Endothelial cell of umbilical vein (primary cell): ENCODE measurements at regions not wholly inside any gene's neighbourhood (a gene's known extent, or its start where the extent isn't known, plus 50 kb on each side); places are given as distances from the start of the nearest gene placed in this dataset.
"Not testable (repeated sequence)": the region's sequence is repeated elsewhere in the genome, so short reads cannot be mapped to it uniquely, and the experiment has no call there.

Source experiments
- BruUV-seq: library from RNA; stranded (reverse); fragments of 400-500 nt; replicated peaks from 2 replicates; lab custom pipeline; 2021; lab: Mats Ljungman, UMichigan
- CTCF ChIA-PET: fragments of 300-600, 350-600 bp; sonication (Branson Sonifier 250); formaldehyde crosslinking; loops from one replicate; lab custom pipeline; 2021; ENCODE audit warnings: antibody characterized with exemption, inconsistent platforms; lab: Charles Lee
- POLR2A ChIA-PET: fragments of 300-600, 350-600 bp; sonication (Branson Sonifier 250); formaldehyde crosslinking; loops from one replicate; lab custom pipeline; 2021; ENCODE audit warnings: antibody characterized with exemption, inconsistent platforms; lab: Charles Lee
- DNase-seq: peaks from one replicate; pipeline ENCODE4 v3.0.0-alpha.2; 2011; ENCODE audit warnings: low read depth, low spot score
- FAIRE-seq: peaks from 2 replicates; lab custom pipeline; 2011; peaks lifted over from hg19 to GRCh38; lab: Jason Lieb, UNC
- H2AFZ ChIP-seq: 2 replicates; pipeline ENCODE4 v1.6.0; 2012; ENCODE audit warnings: low read depth, low read length, control low read depth, inconsistent platforms
- H3K27ac ChIP-seq: 2 replicates; pipeline ENCODE4 v1.5.1; 2011; ENCODE audit warnings: low read depth, mild to moderate bottlenecking, control low read depth, low read length, moderate library complexity; ENCODE audit not compliant: insufficient read depth
- H3K27me3 ChIP-seq, 2 experiments: 2 replicates each; pipeline versions ENCODE4 v1.6.0 to v1.6.1; 2011; ENCODE audit warnings: low read length in 2 of 2, mixed read lengths in 1 of 2; ENCODE audit not compliant: control insufficient read depth in 2 of 2, insufficient read depth in 2 of 2
- H3K36me3 ChIP-seq, 2 experiments: 2 replicates in 1 of 2; 3 replicates in 1 of 2; pipeline ENCODE4 v1.5.1; 2011; ENCODE audit warnings: low read length in 2 of 2, mild to moderate bottlenecking in 1 of 2, moderate library complexity in 1 of 2; ENCODE audit not compliant: control insufficient read depth in 2 of 2, insufficient read depth in 2 of 2; ENCODE audit errors: extremely low read depth in 1 of 2
- H3K4me1 ChIP-seq: 3 replicates; pipeline ENCODE4 v1.5.1; 2011; ENCODE audit warnings: mild to moderate bottlenecking, low read length; ENCODE audit not compliant: control insufficient read depth, insufficient read depth; ENCODE audit errors: extremely low read depth
- H3K4me2 ChIP-seq: 2 replicates; pipeline ENCODE4 v1.6.1; 2011; ENCODE audit warnings: low read length, control low read depth, mixed read lengths; ENCODE audit not compliant: insufficient read depth
- H3K4me3 ChIP-seq, 3 experiments: fragments of 200-600 bp in 1 of 3; sonication (generic), shearing (Covaris generic) in 1 of 3; replicated peaks in 1 of 3; 2 replicates each; pipeline ENCODE4 v1.5.1; 2011 to 2016; ENCODE audit warnings: control low read depth in 3 of 3, low read length in 3 of 3, mild to moderate bottlenecking in 2 of 3, inconsistent platforms in 1 of 3, low read depth in 1 of 3, moderate library complexity in 1 of 3; ENCODE audit not compliant: insufficient read depth in 1 of 3
- H3K79me2 ChIP-seq: 2 replicates; pipeline ENCODE4 v1.6.0; 2012; ENCODE audit warnings: low read length, inconsistent platforms; ENCODE audit not compliant: control insufficient read depth, insufficient read depth
- H3K9ac ChIP-seq: replicated peaks from 2 replicates; pipeline ENCODE3; 2011; ENCODE audit warnings: low read length, control low read depth; ENCODE audit not compliant: insufficient read depth; ENCODE audit errors: extremely low read depth
- H3K9me1 ChIP-seq: replicated peaks from 3 replicates; pipeline ENCODE4 v1.6.0; 2011; ENCODE audit warnings: mild to moderate bottlenecking, low read length; ENCODE audit not compliant: control insufficient read depth, insufficient read depth; ENCODE audit errors: extremely low read depth
- H3K9me3 ChIP-seq: replicated peaks from 2 replicates; pipeline ENCODE4 v1.5.1; 2012; ENCODE audit warnings: low read length, inconsistent platforms; ENCODE audit not compliant: control insufficient read depth, insufficient read depth
- H4K20me1 ChIP-seq: replicated peaks from 2 replicates; pipeline ENCODE3; 2011; ENCODE audit warnings: mild to moderate bottlenecking, low read length; ENCODE audit not compliant: control insufficient read depth, insufficient read depth; ENCODE audit errors: extremely low read depth
- CTCF ChIP-seq, 2 donors: IDR thresholded peaks; 1 replicate in 1 of 2; 2 replicates in 1 of 2; pipeline ENCODE4 v1.5.1; 2011; ENCODE audit warnings: low read length in 2 of 2, mild to moderate bottlenecking in 2 of 2, moderate library complexity in 2 of 2, control low read depth in 1 of 2, inconsistent platforms in 1 of 2, low read depth in 1 of 2; ENCODE audit not compliant: insufficient read depth in 1 of 2; ENCODE audit errors: extremely low read depth in 1 of 2
- EZH2 ChIP-seq: IDR thresholded peaks from 2 replicates; pipeline ENCODE4 v1.6.1; 2012; ENCODE audit warnings: borderline replicate concordance, low read depth, mild to moderate bottlenecking, moderate library complexity, low read length, inconsistent platforms; ENCODE audit not compliant: severe bottlenecking
- FOS ChIP-seq: IDR thresholded peaks from 2 replicates; pipeline ENCODE4 v1.6.1; 2011; ENCODE audit warnings: mild to moderate bottlenecking, low read length, moderate library complexity, borderline replicate concordance; ENCODE audit not compliant: insufficient read depth
- GATA2 ChIP-seq: IDR thresholded peaks from 2 replicates; pipeline ENCODE4 v1.7.0; 2011; ENCODE audit warnings: low read depth, mild to moderate bottlenecking, moderate library complexity, mixed read lengths, low read length; ENCODE audit not compliant: insufficient read length, insufficient read depth
- JUN ChIP-seq: IDR thresholded peaks from 2 replicates; pipeline ENCODE4 v1.6.1; 2011; ENCODE audit warnings: borderline replicate concordance, low read depth; ENCODE audit not compliant: insufficient read length, insufficient read depth
- MAX ChIP-seq: IDR thresholded peaks from 2 replicates; pipeline ENCODE4 v1.6.1; 2011; ENCODE audit not compliant: insufficient read depth, insufficient read length
- MYC ChIP-seq: IDR thresholded peaks from one replicate; pipeline ENCODE4 v1.6.1; 2011; ENCODE audit warnings: mild to moderate bottlenecking, low read depth, low read length
- POLR2A ChIP-seq: IDR thresholded peaks from 2 replicates; pipeline ENCODE4 v1.6.1; 2012; ENCODE audit warnings: low read depth, mild to moderate bottlenecking, control low read depth, low read length
- POLR2AphosphoS5 ChIP-seq: IDR thresholded peaks from 2 replicates; pipeline ENCODE4 v1.6.1; 2012; ENCODE audit warnings: low read depth, mild to moderate bottlenecking, control low read depth, low read length, moderate library complexity; ENCODE audit not compliant: insufficient read depth
- dilution Hi-C: fragments of 300-500 bp; cut with MboI; formaldehyde crosslinking; loops from one replicate; pipeline ENCODE4 v1.15.0; 2019; ENCODE audit warnings: low sequenced_read_pairs; ENCODE audit not compliant: extremely low pct_ligation_motif_present
- intact Hi-C: fragments of 100-400 bp; cut with micrococcal nuclease; formaldehyde crosslinking; loops from one replicate; pipeline ENCODE4 v1.10.0; 2022

- BruUV-seq, DNase-seq, H3K9me1 ChIP-seq, H3K4me3 ChIP-seq, H3K27me3 ChIP-seq, FAIRE-seq, H2AFZ ChIP-seq, intact Hi-C loops, H3K4me2 ChIP-seq, H3K27ac ChIP-seq, dilution Hi-C loops, H3K79me2 ChIP-seq, H3K4me1 ChIP-seq, H4K20me1 ChIP-seq, POLR2A ChIA-PET, H3K36me3 ChIP-seq, H3K9me3 ChIP-seq, CTCF ChIA-PET, H3K9ac ChIP-seq: not testable (repeated sequence)
Measured at GRCh38 chr12:131414155-131414922, 296.6 kb upstream of the SFSWAP start.

GRCh38 chr12:131415781-131416180, 295.1 kb upstream of the SFSWAP start:
- no TSS peak for BruUV-seq
- Histone ChIP-seq H3K9me3 (no peaks in the 10 kb centered on the region), H3K4me3 (no peak overlapping the region), H3K4me1 (no peaks in the 10 kb centered on the region), H3K27ac (no peak overlapping the region), H3K9ac (no peak overlapping the region), H3K9me1 (no peaks in the 10 kb centered on the region), H3K4me2 (no peak overlapping the region), H2AFZ (no peak overlapping the region), H4K20me1 (no peaks in the 10 kb centered on the region), H3K79me2 (no peaks in the 10 kb centered on the region), H3K27me3 (no peaks in the 10 kb centered on the region), H3K36me3 (no peaks in the 10 kb centered on the region)
- TF ChIP-seq POLR2A, result no peak
- TF ChIP-seq JUN, result no peak
- no peak for TF ChIP-seq CTCF (IDR thresholded peaks at IDR 0.05; ENCODE audit: extremely low read depth in 1 of 2, insufficient read depth in 1 of 2, low read depth in 1 of 2, low read length in 2 of 2)
- no peak for TF ChIP-seq GATA2
- TF ChIP-seq EZH2, result no peak
- no peak for TF ChIP-seq MYC
- no peak for TF ChIP-seq POLR2AphosphoS5
- TF ChIP-seq MAX, result no peak
- no peak for TF ChIP-seq FOS
- ChIA-PET POLR2A (no interaction called here), CTCF (no interaction called here)
- no peak for DNase-seq
- no peak for FAIRE-seq
- intact Hi-C loops (no loop called here), dilution Hi-C loops (no loop called here)
